ENCODE measurements at regions not wholly inside any gene's neighbourhood (a gene's known extent, or its start where the extent isn't known, plus 50 kb on each side); places are given as distances from the start of the nearest gene placed in this dataset.

GRCh38 chr9:135315572-135315971 lies 164.0 kb upstream of the PPP1R26 start:
- TF ChIP-seq POLR2A (IDR thresholded peaks at IDR 0.05), result no peak
- no peak for TF ChIP-seq CTCF (IDR thresholded peaks at IDR 0.05)
